HFFc6 (cell line): ENCODE measurements at regions not wholly inside any gene's neighbourhood (a gene's known extent, or its start where the extent isn't known, plus 50 kb on each side); places are given as distances from the start of the nearest gene placed in this dataset.

Source experiments
- DNase-seq: peaks from one replicate; pipeline ENCODE4 v3.0.0-alpha.2; 2018
- H3K27ac Mint-ChIP-seq: 2 replicates; pipeline ENCODE4 v1.8.0; 2020; ENCODE audit warnings: mild to moderate bottlenecking, mixed read lengths
- H3K27me3 Mint-ChIP-seq: 2 replicates; pipeline ENCODE4 v1.8.0; 2021; ENCODE audit warnings: mild to moderate bottlenecking, moderate library complexity, mixed read lengths; ENCODE audit not compliant: insufficient read depth
- H3K36me3 Mint-ChIP-seq: 2 replicates; pipeline ENCODE4 v1.8.0; 2021; ENCODE audit warnings: low read depth, mixed read lengths
- H3K4me1 Mint-ChIP-seq: 2 replicates; pipeline ENCODE4 v1.8.0; 2020; ENCODE audit warnings: low read depth, mixed read lengths
- H3K4me3 Mint-ChIP-seq: 2 replicates; pipeline ENCODE4 v1.8.0; 2020; ENCODE audit warnings: mild to moderate bottlenecking, moderate library complexity, mixed read lengths
- H3K9me3 Mint-ChIP-seq: 2 replicates; pipeline ENCODE4 v1.8.0; 2020; ENCODE audit warnings: mild to moderate bottlenecking, mixed read lengths
- CTCF ChIP-seq: fragments of 200-600 bp; sonication (generic); IDR thresholded peaks from 2 replicates; pipeline ENCODE4 v1.5.0; 2021; ENCODE audit warnings: antibody characterized with exemption, mild to moderate bottlenecking

- H3K4me1 Mint-ChIP-seq = no peaks in the 10 kb centered on the region
- no peaks in the 10 kb centered on the region for H3K36me3 Mint-ChIP-seq
- peaks cover 2% of the 10 kb centered on the region; the same call in 1 of the 2 replicates for H3K27me3 Mint-ChIP-seq
- H3K27ac Mint-ChIP-seq = no peak overlapping the region
- TF ChIP-seq CTCF = no peak
- H3K9me3 Mint-ChIP-seq = no peaks in the 10 kb centered on the region; the same call in 1 of the 2 replicates
- no peak overlapping the region for H3K4me3 Mint-ChIP-seq
- no peak for DNase-seq
These were observed 337.9 kb upstream of the JAG1 start for GRCh38 chr20:11011653-11012052.

DNA sequence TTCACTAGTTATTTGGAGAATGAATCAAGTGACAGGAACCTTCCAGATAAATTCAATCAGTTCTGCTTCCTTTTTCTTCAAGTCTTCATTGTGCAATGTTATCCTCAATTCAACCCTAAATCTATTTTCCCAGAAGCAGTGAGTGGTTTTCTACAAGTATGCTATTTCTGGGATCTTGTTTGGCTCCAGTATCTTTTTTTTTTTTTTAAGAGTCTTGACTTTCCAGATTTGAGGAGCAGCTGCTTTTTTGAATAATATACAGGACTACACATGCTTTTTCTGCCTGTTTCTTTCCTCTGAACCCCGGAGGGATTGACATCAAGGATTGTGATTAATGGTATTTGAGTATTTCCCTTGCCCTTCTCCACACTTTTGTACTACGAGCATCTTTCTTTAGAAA, 339.2 kb upstream of the JAG1 start:
- TF ChIP-seq CTCF = no peak
- H3K27me3 Mint-ChIP-seq = peaks cover 2% of the 10 kb centered on the region; the same call in 1 of the 2 replicates
- H3K36me3 Mint-ChIP-seq = no peaks in the 10 kb centered on the region
- no peak overlapping the region for H3K27ac Mint-ChIP-seq
- H3K4me3 Mint-ChIP-seq = no peak overlapping the region
- no peaks in the 10 kb centered on the region for H3K9me3 Mint-ChIP-seq
- no peak for DNase-seq
- no peaks in the 10 kb centered on the region for H3K4me1 Mint-ChIP-seq

GRCh38 chr20:11013801-11014200, 340.0 kb upstream of the JAG1 start:
- H3K9me3 Mint-ChIP-seq = no peaks in the 10 kb centered on the region
- no peaks in the 10 kb centered on the region for H3K36me3 Mint-ChIP-seq
- H3K4me3 Mint-ChIP-seq = no peak overlapping the region
- TF ChIP-seq CTCF = no peak
- peaks cover 2% of the 10 kb centered on the region; the same call in 1 of the 2 replicates for H3K27me3 Mint-ChIP-seq
- H3K27ac Mint-ChIP-seq = no peak overlapping the region
- no peak for DNase-seq
- no peaks in the 10 kb centered on the region for H3K4me1 Mint-ChIP-seq

- TF ChIP-seq CTCF = no peak
- Mint-ChIP-seq H3K27me3 (peaks cover 3% of the 10 kb centered on the region; the same call in 1 of the 2 replicates), H3K4me1 (no peaks in the 10 kb centered on the region), H3K4me3 (no peak overlapping the region), H3K27ac (no peak overlapping the region), H3K9me3 (no peaks in the 10 kb centered on the region), H3K36me3 (no peaks in the 10 kb centered on the region)
- no peak for DNase-seq
These were observed 341.6 kb upstream of the JAG1 start for GRCh38 chr20:11015440-11015839.

DNA sequence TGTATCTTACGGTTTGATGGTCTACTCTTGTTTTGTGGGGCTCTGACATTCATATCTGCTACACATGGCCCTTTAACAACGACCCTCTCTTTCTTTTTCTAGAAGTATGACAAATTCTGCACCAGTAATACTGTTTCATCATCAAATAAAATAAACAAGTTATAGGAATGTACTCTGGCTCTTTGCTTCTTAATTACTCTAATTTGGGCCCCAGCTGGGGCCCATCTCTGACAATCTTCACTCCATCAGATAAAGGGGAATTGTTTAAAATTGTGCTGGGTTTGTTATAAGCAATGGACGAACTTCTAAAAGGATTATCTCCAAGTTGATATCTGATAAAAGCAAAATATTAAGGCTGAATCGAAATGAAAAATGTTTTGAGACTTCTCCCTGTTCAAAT, 343.6 kb upstream of the JAG1 start:
- Mint-ChIP-seq H3K9me3 (no peaks in the 10 kb centered on the region), H3K4me3 (no peak overlapping the region), H3K36me3 (no peaks in the 10 kb centered on the region), H3K27me3 (0 out of 2 replicates have a peak, but pooled peaks cover 3% of the 10 kb centered on the region), H3K27ac (no peak overlapping the region), H3K4me1 (no peaks in the 10 kb centered on the region)
- no peak for DNase-seq
- no peak for TF ChIP-seq CTCF

- no peak for DNase-seq
- H3K27ac Mint-ChIP-seq = no peak overlapping the region
- H3K4me1 Mint-ChIP-seq = no peaks in the 10 kb centered on the region
- no peaks in the 10 kb centered on the region for H3K36me3 Mint-ChIP-seq
- TF ChIP-seq CTCF = no peak
- peaks cover 3% of the 10 kb centered on the region; the same call in 1 of the 2 replicates for H3K27me3 Mint-ChIP-seq
- H3K9me3 Mint-ChIP-seq = no peaks in the 10 kb centered on the region
- no peak overlapping the region for H3K4me3 Mint-ChIP-seq
These were observed 344.9 kb upstream of the JAG1 start for GRCh38 chr20:11018668-11019170.
